Smooth muscle cell (in vitro differentiated cells): ENCODE measurements at regions not wholly inside any gene's neighbourhood (a gene's known extent, or its start where the extent isn't known, plus 50 kb on each side); places are given as distances from the start of the nearest gene placed in this dataset.

Source experiments
- DNase-seq: peaks from one replicate; lab custom pipeline; 2025; ENCODE audit not compliant: unreplicated experiment; lab: John Stamatoyannopoulos, UW
- H2AFZ ChIP-seq: fragments of 200-600 bp; sonication (generic); 2 replicates; pipeline ENCODE4 v1.6.0; 2016; ENCODE audit warnings: antibody characterized with exemption, low read depth, mild to moderate bottlenecking
- H3F3A ChIP-seq: fragments of 200-600 bp; sonication (generic); 2 replicates; pipeline ENCODE4 v1.6.0; 2017; ENCODE audit warnings: antibody characterized with exemption, low read depth
- H3K27ac ChIP-seq: fragments of 200-600 bp; sonication (generic); 2 replicates; pipeline ENCODE4 v1.5.1; 2016; ENCODE audit warnings: low read depth, mild to moderate bottlenecking
- H3K27me3 ChIP-seq: fragments of 200-600 bp; sonication (generic); 2 replicates; pipeline ENCODE4 v1.6.1; 2016; ENCODE audit warnings: low read depth, mild to moderate bottlenecking
- H3K36me3 ChIP-seq: fragments of 200-600 bp; sonication (generic); 2 replicates; pipeline ENCODE4 v1.5.1; 2016; ENCODE audit warnings: low read depth
- H3K4me1 ChIP-seq: fragments of 200-600 bp; sonication (generic); 2 replicates; pipeline ENCODE4 v1.5.1; 2016; ENCODE audit warnings: low read depth
- H3K4me2 ChIP-seq: fragments of 200-600 bp; sonication (generic); 2 replicates; pipeline ENCODE4 v1.6.0; 2016; ENCODE audit warnings: mild to moderate bottlenecking
- H3K4me3 ChIP-seq: fragments of 200-600 bp; sonication (generic); 2 replicates; pipeline ENCODE4 v1.5.1; 2016; ENCODE audit warnings: mild to moderate bottlenecking
- H3K79me2 ChIP-seq: fragments of 200-600 bp; sonication (generic); 2 replicates; pipeline ENCODE4 v1.6.0; 2016; ENCODE audit warnings: low read depth, mild to moderate bottlenecking
- H3K9ac ChIP-seq: fragments of 200-600 bp; sonication (generic); 2 replicates; pipeline ENCODE4 v1.6.0; 2016; ENCODE audit warnings: low read depth
- H3K9me3 ChIP-seq: fragments of 200-600 bp; sonication (generic); replicated peaks from 2 replicates; pipeline ENCODE4 v1.5.1; 2016; ENCODE audit warnings: low read depth
- H4K20me1 ChIP-seq: fragments of 200-600 bp; sonication (generic); 2 replicates; pipeline ENCODE4 v1.6.0; 2016; ENCODE audit warnings: low read depth
- CTCF ChIP-seq: fragments of 200-600 bp; sonication (generic); IDR thresholded peaks from 2 replicates; pipeline ENCODE4 v1.5.1; 2017; ENCODE audit warnings: borderline replicate concordance, mild to moderate bottlenecking, antibody characterized with exemption; ENCODE audit not compliant: insufficient read depth, poor library complexity, severe bottlenecking
- WGBS: methylation state at CpG from one replicate; pipeline ENCODE4 v1.1.7; 2016; ENCODE audit warnings: low lambda C conversion rate; 5-methylcytosine and 5-hydroxymethylcytosine counted together

GRCh38 chr2:59684116-59684770 lies 869.2 kb downstream of the BCL11A start:
- WGBS, result 76% methylated on average over 4 of the region's 4 CpGs
- Histone ChIP-seq H3F3A (no peaks in the 10 kb centered on the region), H2AFZ (no peak overlapping the region), H3K9ac (no peak overlapping the region), H3K36me3 (no peaks in the 10 kb centered on the region), H3K27ac (no peak overlapping the region), H3K4me3 (no peak overlapping the region), H3K27me3 (no peaks in the 10 kb centered on the region), H3K4me2 (no peak overlapping the region), H3K79me2 (no peaks in the 10 kb centered on the region), H3K9me3 (no peaks in the 10 kb centered on the region), H3K4me1 (no peaks in the 10 kb centered on the region), H4K20me1 (no peaks in the 10 kb centered on the region)
- DNase-seq, result no peak
- TF ChIP-seq CTCF, result no peak

- H3K9me3 ChIP-seq, result no peaks in the 10 kb centered on the region
- H3F3A ChIP-seq, result no peaks in the 10 kb centered on the region
- no peak overlapping the region for H2AFZ ChIP-seq
- H3K27me3 ChIP-seq, result no peaks in the 10 kb centered on the region
- H3K9ac ChIP-seq, result no peak overlapping the region
- H3K4me2 ChIP-seq, result no peak overlapping the region
- H3K27ac ChIP-seq, result no peak overlapping the region
- 97% methylated on average over 1 of the region's 1 CpG for WGBS
- DNase-seq, result no peak
- H3K4me1 ChIP-seq, result no peaks in the 10 kb centered on the region
- no peaks in the 10 kb centered on the region for H3K36me3 ChIP-seq
- TF ChIP-seq CTCF, result no peak
- H3K79me2 ChIP-seq, result no peaks in the 10 kb centered on the region
- H4K20me1 ChIP-seq, result no peaks in the 10 kb centered on the region
- H3K4me3 ChIP-seq, result no peak overlapping the region
Observed at GRCh38 chr2:59680863-59681262, 872.6 kb downstream of the BCL11A start.

GRCh38 chr2:59677158-59677557 lies 876.3 kb downstream of the BCL11A start:
- no peak overlapping the region for H3K27ac ChIP-seq
- H3K9me3 ChIP-seq, result no peaks in the 10 kb centered on the region
- DNase-seq, result no peak
- no peaks in the 10 kb centered on the region for H4K20me1 ChIP-seq
- no peaks in the 10 kb centered on the region for H3K36me3 ChIP-seq
- no peaks in the 10 kb centered on the region for H3F3A ChIP-seq
- no peak overlapping the region for H2AFZ ChIP-seq
- no peak for TF ChIP-seq CTCF
- H3K79me2 ChIP-seq, result no peaks in the 10 kb centered on the region
- no peaks in the 10 kb centered on the region for H3K4me1 ChIP-seq
- H3K27me3 ChIP-seq, result no peaks in the 10 kb centered on the region
- H3K4me2 ChIP-seq, result no peak overlapping the region
- no peak overlapping the region for H3K4me3 ChIP-seq
- no peak overlapping the region for H3K9ac ChIP-seq
- 90% methylated on average over 2 of the region's 2 CpGs for WGBS

- Histone ChIP-seq H3K4me3 (no peak overlapping the region), H3K27me3 (no peaks in the 10 kb centered on the region)
- DNase-seq, result no peak
Observed at GRCh38 chr2:59674100-59674499, 879.4 kb downstream of the BCL11A start.

More at GRCh38 chr2:59674100-59674499, 879.4 kb downstream of the BCL11A start:
- WGBS, result 83% methylated on average over 1 of the region's 1 CpG
- Histone ChIP-seq H3F3A (no peaks in the 10 kb centered on the region), H3K4me2 (no peak overlapping the region), H3K27ac (no peak overlapping the region), H3K9ac (no peak overlapping the region), H3K36me3 (no peaks in the 10 kb centered on the region), H4K20me1 (no peaks in the 10 kb centered on the region), H3K4me1 (no peaks in the 10 kb centered on the region), H2AFZ (no peak overlapping the region), H3K79me2 (no peaks in the 10 kb centered on the region), H3K9me3 (no peaks in the 10 kb centered on the region)
- TF ChIP-seq CTCF, result no peak
